ENCODE measurements at regions not wholly inside any gene's neighbourhood (a gene's known extent, or its start where the extent isn't known, plus 50 kb on each side); places are given as distances from the start of the nearest gene placed in this dataset.

DNA sequence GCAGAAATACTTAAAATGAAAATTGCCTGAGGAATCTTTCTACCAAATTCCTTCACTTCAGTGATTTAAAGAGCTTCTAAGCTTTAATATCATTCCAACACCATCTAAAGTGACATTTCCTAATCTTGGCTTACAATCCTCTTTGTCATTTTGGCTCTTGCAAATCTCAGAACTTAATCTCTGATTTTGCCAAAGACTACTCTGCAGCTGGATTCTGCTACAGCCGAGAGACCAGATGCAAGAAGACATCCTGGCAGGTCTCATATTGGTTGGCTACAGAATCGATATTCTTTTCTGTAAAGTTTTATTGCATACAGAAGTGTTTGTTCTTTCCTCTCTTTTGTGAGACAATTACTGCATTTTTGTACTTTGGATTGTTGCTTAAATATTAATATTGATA, 716.5 kb upstream of the LRATD1 start:
- H3K14ac ChIP-seq (ENCODE audit: insufficient read depth, low read length): no peak overlapping the region
- Mint-ChIP-seq H3K27me3 (ENCODE audit: low read depth) (no peaks in the 10 kb centered on the region), H3K9me3 (no peaks in the 10 kb centered on the region), H3K27ac (no peak overlapping the region), H3K4me1 (peaks cover 0 to 4% of the 10 kb centered on the region in 2 experiments; a peak in 1 of 4 replicates), H3K4me3 (no peak overlapping the region), H3K36me3 (ENCODE audit: insufficient read depth in 1 of 3, low read depth in 3 of 3) (no peaks in the 10 kb centered on the region)
- no peaks in the 10 kb centered on the region for H4K20me1 ChIP-seq (ENCODE audit: control insufficient read depth, insufficient read depth, insufficient read length)
- no peak overlapping the region for H3K4ac ChIP-seq (ENCODE audit: low read depth, low read length)
- H3K79me1 ChIP-seq (ENCODE audit: insufficient read depth, low read depth, low read length, poor library complexity, severe bottlenecking): no peaks in the 10 kb centered on the region
- no peak overlapping the region for H2BK5ac ChIP-seq (ENCODE audit: insufficient read length, low read length)
- no peak overlapping the region for H4K5ac ChIP-seq (ENCODE audit: insufficient read length, low read depth, low read length)
- H2AFZ ChIP-seq (ENCODE audit: low read length): no peak overlapping the region
- no peaks in the 10 kb centered on the region for H3K23me2 ChIP-seq (ENCODE audit: insufficient read length, low read depth, low read length, poor library complexity, severe bottlenecking)
- H2BK120ac ChIP-seq (ENCODE audit: low read depth, low read length, poor library complexity, severe bottlenecking): no peak overlapping the region
- no peaks in the 10 kb centered on the region for H3K27me3 ChIP-seq (ENCODE audit: insufficient read depth, low read length)
- no peaks in the 10 kb centered on the region for H3K9me3 ChIP-seq (ENCODE audit: control insufficient read depth, low read depth, low read length)
- no peak overlapping the region for H2BK12ac ChIP-seq (ENCODE audit: insufficient read length, low read depth, low read length)
- no peak overlapping the region for H3K23ac ChIP-seq (ENCODE audit: insufficient read length, low read depth, low read length)
- no peak overlapping the region for H3K9ac ChIP-seq (ENCODE audit: extremely low read depth, insufficient read length, low read length)
- no peak overlapping the region for H2AK5ac ChIP-seq (ENCODE audit: insufficient read length, low read length)
- H3K4me2 ChIP-seq (ENCODE audit: insufficient read depth, insufficient read length, low read length): no peak overlapping the region
- no peak overlapping the region for H3K56ac ChIP-seq (ENCODE audit: insufficient read length, low read depth, low read length)
- no peak overlapping the region for H4K8ac ChIP-seq (replicated peaks; ENCODE audit: insufficient read length, low read depth, low read length)
- H4K91ac ChIP-seq (ENCODE audit: insufficient read length, low read depth, low read length): no peak overlapping the region
- TF ChIP-seq, protein P1, sequence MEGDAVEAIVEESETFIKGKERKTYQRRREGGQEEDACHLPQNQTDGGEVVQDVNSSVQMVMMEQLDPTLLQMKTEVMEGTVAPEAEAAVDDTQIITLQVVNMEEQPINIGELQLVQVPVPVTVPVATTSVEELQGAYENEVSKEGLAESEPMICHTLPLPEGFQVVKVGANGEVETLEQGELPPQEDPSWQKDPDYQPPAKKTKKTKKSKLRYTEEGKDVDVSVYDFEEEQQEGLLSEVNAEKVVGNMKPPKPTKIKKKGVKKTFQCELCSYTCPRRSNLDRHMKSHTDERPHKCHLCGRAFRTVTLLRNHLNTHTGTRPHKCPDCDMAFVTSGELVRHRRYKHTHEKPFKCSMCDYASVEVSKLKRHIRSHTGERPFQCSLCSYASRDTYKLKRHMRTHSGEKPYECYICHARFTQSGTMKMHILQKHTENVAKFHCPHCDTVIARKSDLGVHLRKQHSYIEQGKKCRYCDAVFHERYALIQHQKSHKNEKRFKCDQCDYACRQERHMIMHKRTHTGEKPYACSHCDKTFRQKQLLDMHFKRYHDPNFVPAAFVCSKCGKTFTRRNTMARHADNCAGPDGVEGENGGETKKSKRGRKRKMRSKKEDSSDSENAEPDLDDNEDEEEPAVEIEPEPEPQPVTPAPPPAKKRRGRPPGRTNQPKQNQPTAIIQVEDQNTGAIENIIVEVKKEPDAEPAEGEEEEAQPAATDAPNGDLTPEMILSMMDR (conservative IDR thresholded peaks at IDR 0.05): no peak
- WGBS (ENCODE audit: extremely low coverage, insufficient read length, low lambda C conversion rate): no CpG with 5 or more reads among the region's 2 CpGs
- H3K4me1 ChIP-seq (ENCODE audit: insufficient read depth, low read length): no peaks in the 10 kb centered on the region
- no peak overlapping the region for H2BK15ac ChIP-seq (ENCODE audit: low read depth, low read length)
- H2BK20ac ChIP-seq (ENCODE audit: low read depth, low read length, poor library complexity, severe bottlenecking): no peak overlapping the region
- no peak overlapping the region for H3K18ac ChIP-seq (ENCODE audit: insufficient read length, low read depth, low read length)
- H3K79me2 ChIP-seq (ENCODE audit: insufficient read depth, low read length): no peaks in the 10 kb centered on the region
- DNase-seq: no peak
- no peak overlapping the region for H3T11ph ChIP-seq (ENCODE audit: low read length)
- no peak overlapping the region for H3K27ac ChIP-seq (ENCODE audit: insufficient read length, low read depth, low read length)
